ENCODE measurements at regions not wholly inside any gene's neighbourhood (a gene's known extent, or its start where the extent isn't known, plus 50 kb on each side); places are given as distances from the start of the nearest gene placed in this dataset.

GRCh38 chr11:109698237-109698636 is 276.2 kb downstream of the C11orf87 start:
- Mint-ChIP-seq H3K4me1 (ENCODE audit: low read depth, unreplicated experiment) (peaks cover 3% of the 10 kb centered on the region), H3K9me3 (ENCODE audit: unreplicated experiment) (peaks cover 20% of the 10 kb centered on the region)
- no peak overlapping the region for H3K9ac ChIP-seq (ENCODE audit: low read length)

GRCh38 chr11:109704432-109704831 is 282.4 kb downstream of the C11orf87 start:
- Histone ChIP-seq H3K36me3 (ENCODE audit: insufficient read depth, low read length) (no peaks in the 10 kb centered on the region), H3K27me3 (ENCODE audit: insufficient read depth, low read length) (no peaks in the 10 kb centered on the region), H3K9me3 (ENCODE audit: insufficient read depth, low read depth, low read length) (no peaks in the 10 kb centered on the region), H3K9ac (ENCODE audit: low read length) (no peak overlapping the region), H2AFZ (ENCODE audit: low read depth, low read length) (no peak overlapping the region), H3K4me2 (ENCODE audit: low read length) (no peak overlapping the region), H3K79me2 (ENCODE audit: insufficient read depth, low read length) (no peaks in the 10 kb centered on the region), H3K27ac (ENCODE audit: low read depth, low read length) (no peak overlapping the region), H3K4me1 (ENCODE audit: insufficient read depth, low read length) (no peaks in the 10 kb centered on the region), H4K20me1 (ENCODE audit: insufficient read depth, low read length) (no peaks in the 10 kb centered on the region), H3K4me3 (ENCODE audit: insufficient read depth, low read depth, low read length) (no peak overlapping the region)
- Mint-ChIP-seq H3K4me1 (ENCODE audit: low read depth, unreplicated experiment) (no peaks in the 10 kb centered on the region), H3K36me3 (ENCODE audit: low read depth, unreplicated experiment) (no peaks in the 10 kb centered on the region), H3K27me3 (ENCODE audit: low read depth, unreplicated experiment) (no peaks in the 10 kb centered on the region), H3K9me3 (ENCODE audit: unreplicated experiment) (peaks cover 2% of the 10 kb centered on the region), H3K4me3 (ENCODE audit: unreplicated experiment) (no peak overlapping the region), H3K27ac (ENCODE audit: unreplicated experiment) (no peak overlapping the region)
- FAIRE-seq (no peak), DNase-seq (ENCODE audit: low read depth) (no peak)
- TF ChIP-seq, protein P1, sequence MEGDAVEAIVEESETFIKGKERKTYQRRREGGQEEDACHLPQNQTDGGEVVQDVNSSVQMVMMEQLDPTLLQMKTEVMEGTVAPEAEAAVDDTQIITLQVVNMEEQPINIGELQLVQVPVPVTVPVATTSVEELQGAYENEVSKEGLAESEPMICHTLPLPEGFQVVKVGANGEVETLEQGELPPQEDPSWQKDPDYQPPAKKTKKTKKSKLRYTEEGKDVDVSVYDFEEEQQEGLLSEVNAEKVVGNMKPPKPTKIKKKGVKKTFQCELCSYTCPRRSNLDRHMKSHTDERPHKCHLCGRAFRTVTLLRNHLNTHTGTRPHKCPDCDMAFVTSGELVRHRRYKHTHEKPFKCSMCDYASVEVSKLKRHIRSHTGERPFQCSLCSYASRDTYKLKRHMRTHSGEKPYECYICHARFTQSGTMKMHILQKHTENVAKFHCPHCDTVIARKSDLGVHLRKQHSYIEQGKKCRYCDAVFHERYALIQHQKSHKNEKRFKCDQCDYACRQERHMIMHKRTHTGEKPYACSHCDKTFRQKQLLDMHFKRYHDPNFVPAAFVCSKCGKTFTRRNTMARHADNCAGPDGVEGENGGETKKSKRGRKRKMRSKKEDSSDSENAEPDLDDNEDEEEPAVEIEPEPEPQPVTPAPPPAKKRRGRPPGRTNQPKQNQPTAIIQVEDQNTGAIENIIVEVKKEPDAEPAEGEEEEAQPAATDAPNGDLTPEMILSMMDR (IDR thresholded peaks at IDR 0.05; ENCODE audit: insufficient read depth, low read depth, low read length): no peak
- TF ChIP-seq EZH2 (IDR thresholded peaks at IDR 0.05; ENCODE audit: insufficient read depth, low read length): no peak

More at GRCh38 chr11:109698237-109698636, 276.2 kb downstream of the C11orf87 start:
- no peaks in the 10 kb centered on the region for H3K36me3 Mint-ChIP-seq (ENCODE audit: low read depth, unreplicated experiment)
- Histone ChIP-seq H3K36me3 (ENCODE audit: insufficient read depth, low read length) (no peaks in the 10 kb centered on the region), H3K79me2 (ENCODE audit: insufficient read depth, low read length) (no peaks in the 10 kb centered on the region), H3K9me3 (ENCODE audit: insufficient read depth, low read depth, low read length) (peaks cover 10% of the 10 kb centered on the region), H2AFZ (ENCODE audit: low read depth, low read length) (no peak overlapping the region), H3K27me3 (ENCODE audit: insufficient read depth, low read length) (no peaks in the 10 kb centered on the region), H4K20me1 (ENCODE audit: insufficient read depth, low read length) (no peaks in the 10 kb centered on the region), H3K4me2 (ENCODE audit: low read length) (no peak overlapping the region), H3K4me3 (ENCODE audit: insufficient read depth, low read depth, low read length) (no peak overlapping the region), H3K4me1 (ENCODE audit: insufficient read depth, low read length) (no peaks in the 10 kb centered on the region), H3K27ac (ENCODE audit: low read depth, low read length) (no peak overlapping the region)
- TF ChIP-seq EZH2 (IDR thresholded peaks at IDR 0.05; ENCODE audit: insufficient read depth, low read length): no peak
- TF ChIP-seq, protein P1 (IDR thresholded peaks at IDR 0.05; ENCODE audit: insufficient read depth, low read depth, low read length): no peak
- H3K4me3 Mint-ChIP-seq (ENCODE audit: unreplicated experiment): no peak overlapping the region
- FAIRE-seq: no peak
- no peak for DNase-seq (ENCODE audit: low read depth)
- H3K27me3 Mint-ChIP-seq (ENCODE audit: low read depth, unreplicated experiment): no peaks in the 10 kb centered on the region
- no peak overlapping the region for H3K27ac Mint-ChIP-seq (ENCODE audit: unreplicated experiment)

DNA sequence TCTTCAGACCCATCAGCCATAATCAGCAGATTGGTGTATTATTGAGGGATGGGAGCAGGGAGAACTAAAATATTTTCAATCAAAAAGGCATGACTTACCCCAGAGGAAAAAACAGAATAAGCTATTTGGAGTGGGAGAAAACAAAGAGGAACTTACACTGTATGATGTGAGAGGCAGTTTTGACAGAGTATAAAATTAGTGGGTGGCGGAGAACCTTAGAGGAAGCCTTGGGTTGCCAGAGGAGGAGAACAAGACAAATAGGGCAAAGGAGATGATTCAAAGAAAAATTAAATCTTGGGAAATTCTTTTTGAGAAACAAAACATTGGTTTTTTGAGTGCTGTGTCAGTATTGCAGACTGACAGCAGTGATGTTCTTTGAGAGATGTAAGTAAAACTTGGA is 285.0 kb downstream of the C11orf87 start:
- no peaks in the 10 kb centered on the region for H3K9me3 Mint-ChIP-seq (ENCODE audit: unreplicated experiment)
- no peaks in the 10 kb centered on the region for H3K4me1 ChIP-seq (ENCODE audit: insufficient read depth, low read length)
- H3K36me3 ChIP-seq (ENCODE audit: insufficient read depth, low read length): no peaks in the 10 kb centered on the region
- no peak overlapping the region for H2AFZ ChIP-seq (ENCODE audit: low read depth, low read length)
- TF ChIP-seq, protein P1 (IDR thresholded peaks at IDR 0.05; ENCODE audit: insufficient read depth, low read depth, low read length): no peak
- no peak for TF ChIP-seq EZH2 (IDR thresholded peaks at IDR 0.05; ENCODE audit: insufficient read depth, low read length)
- FAIRE-seq (no peak), DNase-seq (ENCODE audit: low read depth) (no peak)
- no peaks in the 10 kb centered on the region for H4K20me1 ChIP-seq (ENCODE audit: insufficient read depth, low read length)
- H3K27ac Mint-ChIP-seq (ENCODE audit: unreplicated experiment): no peak overlapping the region
- H3K27ac ChIP-seq (ENCODE audit: low read depth, low read length): no peak overlapping the region
- H3K36me3 Mint-ChIP-seq (ENCODE audit: low read depth, unreplicated experiment): no peaks in the 10 kb centered on the region
- no peaks in the 10 kb centered on the region for H3K79me2 ChIP-seq (ENCODE audit: insufficient read depth, low read length)
- no peaks in the 10 kb centered on the region for H3K4me1 Mint-ChIP-seq (ENCODE audit: low read depth, unreplicated experiment)
- H3K9me3 ChIP-seq (ENCODE audit: insufficient read depth, low read depth, low read length): no peaks in the 10 kb centered on the region
- no peaks in the 10 kb centered on the region for H3K27me3 ChIP-seq (ENCODE audit: insufficient read depth, low read length)
- H3K4me3 Mint-ChIP-seq (ENCODE audit: unreplicated experiment): no peak overlapping the region
- no peak overlapping the region for H3K4me3 ChIP-seq (ENCODE audit: insufficient read depth, low read depth, low read length)
- H3K9ac ChIP-seq (ENCODE audit: low read length): no peak overlapping the region
- no peaks in the 10 kb centered on the region for H3K27me3 Mint-ChIP-seq (ENCODE audit: low read depth, unreplicated experiment)
- no peak overlapping the region for H3K4me2 ChIP-seq (ENCODE audit: low read length)
